ENCODE measurements at regions not wholly inside any gene's neighbourhood (a gene's known extent, or its start where the extent isn't known, plus 50 kb on each side); places are given as distances from the start of the nearest gene placed in this dataset.

- no peak for DNase-seq (ENCODE audit: low read depth)
These were observed 304.5 kb downstream of the KCNRG start for GRCh38 chr13:50319635-50320255.

- no peak for DNase-seq (ENCODE audit: low read depth)
These were observed 305.1 kb downstream of the KCNRG start for GRCh38 chr13:50320271-50320862.

GRCh38 chr13:50322006-50322405 is 306.8 kb downstream of the KCNRG start:
- DNase-seq (ENCODE audit: low read depth) = no peak

GRCh38 chr13:50323440-50324065 is 308.3 kb downstream of the KCNRG start:
- no peak for DNase-seq (ENCODE audit: low read depth)

- DNase-seq (ENCODE audit: low read depth) = no peak
These were observed 311.0 kb downstream of the KCNRG start for GRCh38 chr13:50326271-50326670.

- DNase-seq (ENCODE audit: low read depth) = no peak
These were observed 311.6 kb downstream of the KCNRG start for GRCh38 chr13:50326811-50327210.

GRCh38 chr13:50334115-50334778 is 319.0 kb downstream of the KCNRG start:
- DNase-seq (ENCODE audit: low read depth) = no peak

- no peak for DNase-seq (ENCODE audit: low read depth)
These were observed 319.7 kb downstream of the KCNRG start for GRCh38 chr13:50334944-50335343.

GRCh38 chr13:50339271-50339670 is 324.0 kb downstream of the KCNRG start:
- no peak for DNase-seq (ENCODE audit: low read depth)

GRCh38 chr13:50340146-50340545 is 324.9 kb downstream of the KCNRG start:
- no peak for DNase-seq (ENCODE audit: low read depth)

- DNase-seq (ENCODE audit: low read depth) = no peak
These were observed 325.5 kb downstream of the KCNRG start for GRCh38 chr13:50340551-50341287.

- no peak for DNase-seq (ENCODE audit: low read depth)
These were observed 326.3 kb downstream of the KCNRG start for GRCh38 chr13:50341526-50341925.

- no peak for DNase-seq (ENCODE audit: low read depth)
These were observed 329.5 kb downstream of the KCNRG start for GRCh38 chr13:50344717-50345116.

- no peak for DNase-seq (ENCODE audit: low read depth)
These were observed 330.6 kb downstream of the KCNRG start for GRCh38 chr13:50345804-50346203.

GRCh38 chr13:50348371-50348770 is 333.1 kb downstream of the KCNRG start:
- no peak for DNase-seq (ENCODE audit: low read depth)

GRCh38 chr13:50352720-50353480 is 337.7 kb downstream of the KCNRG start:
- no peak for DNase-seq (ENCODE audit: low read depth)

- no peak for DNase-seq (ENCODE audit: low read depth)
These were observed 338.6 kb downstream of the KCNRG start for GRCh38 chr13:50353651-50354415.

- DNase-seq (ENCODE audit: low read depth) = no peak
These were observed 340.6 kb downstream of the KCNRG start for GRCh38 chr13:50355797-50356196.

GRCh38 chr13:50357136-50357535 is 341.9 kb downstream of the KCNRG start:
- no peak for DNase-seq (ENCODE audit: low read depth)

GRCh38 chr13:50357586-50358118 is 342.4 kb downstream of the KCNRG start:
- DNase-seq (ENCODE audit: low read depth) = no peak

Measured in T-helper 22 cell (primary cell).